H9 (cell line): ENCODE measurements at regions not wholly inside any gene's neighbourhood (a gene's known extent, or its start where the extent isn't known, plus 50 kb on each side); places are given as distances from the start of the nearest gene placed in this dataset.

Source experiments
- DNase-seq: peaks from one replicate; pipeline ENCODE4 v3.0.0-alpha.2; 2017
- H2AFZ ChIP-seq: one replicate; pipeline ENCODE4 v1.6.1; 2013; ENCODE audit warnings: mild to moderate bottlenecking, low read length, control low read depth, moderate library complexity
- H2AK5ac ChIP-seq: 2 replicates; pipeline ENCODE4 v1.6.1; 2013; ENCODE audit warnings: low read length, control low read depth, mixed read lengths; ENCODE audit not compliant: insufficient read length
- H2BK120ac ChIP-seq: one replicate; pipeline ENCODE4 v1.6.1; 2013; ENCODE audit warnings: low read depth, mild to moderate bottlenecking, low read length, control low read depth, inconsistent platforms; ENCODE audit not compliant: poor library complexity, severe bottlenecking
- H2BK12ac ChIP-seq: 2 replicates; pipeline ENCODE4 v1.6.1; 2013; ENCODE audit warnings: low read length, control low read depth, mixed read lengths, low read depth; ENCODE audit not compliant: insufficient read length
- H2BK15ac ChIP-seq: 2 replicates; pipeline ENCODE4 v1.6.1; 2013; ENCODE audit warnings: low read depth, low read length, control low read depth
- H2BK20ac ChIP-seq: one replicate; pipeline ENCODE4 v1.6.1; 2013; ENCODE audit warnings: low read depth, mild to moderate bottlenecking, low read length, control low read depth, inconsistent platforms; ENCODE audit not compliant: poor library complexity, severe bottlenecking
- H2BK5ac ChIP-seq: 2 replicates; pipeline ENCODE4 v1.6.1; 2013; ENCODE audit warnings: low read length, control low read depth, mixed read lengths; ENCODE audit not compliant: insufficient read length
- H3K14ac ChIP-seq: 2 replicates; pipeline ENCODE4 v1.6.1; 2013; ENCODE audit warnings: low read length, control low read depth; ENCODE audit not compliant: insufficient read depth
- H3K18ac ChIP-seq: 2 replicates; pipeline ENCODE4 v1.6.1; 2013; ENCODE audit warnings: low read depth, mild to moderate bottlenecking, mixed read lengths, low read length, control low read depth; ENCODE audit not compliant: insufficient read length
- H3K23ac ChIP-seq: 2 replicates; pipeline ENCODE4 v1.6.1; 2013; ENCODE audit warnings: low read length, control low read depth, mixed read lengths, low read depth; ENCODE audit not compliant: insufficient read length
- H3K23me2 ChIP-seq: 2 replicates; pipeline ENCODE4 v1.6.1; 2013; ENCODE audit warnings: low read depth, mild to moderate bottlenecking, mixed read lengths, low read length, control low read depth; ENCODE audit not compliant: insufficient read length, poor library complexity, severe bottlenecking
- H3K27ac ChIP-seq: 2 replicates; pipeline ENCODE4 v1.5.1; 2013; ENCODE audit warnings: low read length, control low read depth, mixed read lengths, low read depth; ENCODE audit not compliant: insufficient read length
- H3K27me3 ChIP-seq: 2 replicates; pipeline ENCODE4 v1.6.1; 2013; ENCODE audit warnings: low read length, control low read depth, inconsistent platforms; ENCODE audit not compliant: insufficient read depth
- H3K4ac ChIP-seq: 2 replicates; pipeline ENCODE4 v1.6.1; 2013; ENCODE audit warnings: low read depth, mild to moderate bottlenecking, control low read depth, inconsistent platforms, low read length, moderate library complexity
- H3K4me1 ChIP-seq: 2 replicates; pipeline ENCODE4 v1.6.1; 2013; ENCODE audit warnings: low read length, control low read depth, inconsistent platforms; ENCODE audit not compliant: insufficient read depth
- H3K4me2 ChIP-seq: 2 replicates; pipeline ENCODE4 v1.6.1; 2013; ENCODE audit warnings: low read length, control low read depth, mixed read lengths; ENCODE audit not compliant: insufficient read length, insufficient read depth
- H3K56ac ChIP-seq: 2 replicates; pipeline ENCODE4 v1.6.1; 2013; ENCODE audit warnings: low read depth, mild to moderate bottlenecking, mixed read lengths, low read length, control low read depth; ENCODE audit not compliant: insufficient read length
- H3K79me1 ChIP-seq: 2 replicates; pipeline ENCODE4 v1.6.1; 2013; ENCODE audit warnings: low read depth, mild to moderate bottlenecking, moderate library complexity, low read length, control low read depth, inconsistent platforms; ENCODE audit not compliant: insufficient read depth, poor library complexity, severe bottlenecking
- H3K79me2 ChIP-seq: 2 replicates; pipeline ENCODE4 v1.6.1; 2013; ENCODE audit warnings: low read length, control low read depth, inconsistent platforms; ENCODE audit not compliant: insufficient read depth
- H3K9ac ChIP-seq: 2 replicates; pipeline ENCODE4 v1.6.1; 2013; ENCODE audit warnings: low read length, control low read depth, mixed read lengths; ENCODE audit not compliant: insufficient read length; ENCODE audit errors: extremely low read depth
- H3K9me3 ChIP-seq: one replicate; pipeline ENCODE4 v1.6.1; 2013; ENCODE audit warnings: low read depth, low read length, inconsistent platforms; ENCODE audit not compliant: control insufficient read depth
- H3T11ph ChIP-seq: one replicate; pipeline ENCODE4 v1.6.1; 2013; ENCODE audit warnings: mild to moderate bottlenecking, low read length, control low read depth, inconsistent platforms
- H4K20me1 ChIP-seq: one replicate; pipeline ENCODE4 v1.6.1; 2013; ENCODE audit not compliant: control insufficient read depth, insufficient read length, insufficient read depth
- H4K5ac ChIP-seq: 2 replicates; pipeline ENCODE4 v1.6.1; 2013; ENCODE audit warnings: low read depth, mild to moderate bottlenecking, mixed read lengths, low read length, control low read depth; ENCODE audit not compliant: insufficient read length
- H4K8ac ChIP-seq: replicated peaks from 2 replicates; pipeline ENCODE4 v1.6.1; 2013; ENCODE audit warnings: low read length, control low read depth, mixed read lengths, low read depth; ENCODE audit not compliant: insufficient read length
- H4K91ac ChIP-seq: 2 replicates; pipeline ENCODE4 v1.6.1; 2013; ENCODE audit warnings: low read depth, mild to moderate bottlenecking, moderate library complexity, mixed read lengths, low read length, control low read depth; ENCODE audit not compliant: insufficient read length
- H3K27ac Mint-ChIP-seq, 3 experiments: 2 replicates in 2 of 3; 3 replicates in 1 of 3; pipeline ENCODE4 v1.8.0; 2020 to 2021; ENCODE audit warnings: mixed read lengths in 3 of 3, mild to moderate bottlenecking in 1 of 3, moderate library complexity in 1 of 3
- H3K27me3 Mint-ChIP-seq: 2 replicates; pipeline ENCODE4 v1.8.0; 2021; ENCODE audit warnings: low read depth, mild to moderate bottlenecking, moderate library complexity, mixed read lengths
- H3K36me3 Mint-ChIP-seq, 3 experiments: 2 replicates in 2 of 3; 3 replicates in 1 of 3; pipeline ENCODE4 v1.8.0; 2020 to 2021; ENCODE audit warnings: low read depth in 3 of 3, mixed read lengths in 3 of 3; ENCODE audit not compliant: insufficient read depth in 1 of 3
- H3K4me1 Mint-ChIP-seq, 2 experiments: 2 replicates each; pipeline ENCODE4 v1.8.0; 2020; ENCODE audit warnings: mixed read lengths in 2 of 2
- H3K4me3 Mint-ChIP-seq, 2 experiments: 2 replicates in 1 of 2; 3 replicates in 1 of 2; pipeline ENCODE4 v1.8.0; 2020 to 2021; ENCODE audit warnings: mild to moderate bottlenecking in 2 of 2, mixed read lengths in 2 of 2, moderate library complexity in 1 of 2
- H3K9me3 Mint-ChIP-seq, 2 experiments: 2 replicates in 1 of 2; 3 replicates in 1 of 2; pipeline ENCODE4 v1.8.0; 2020; ENCODE audit warnings: mild to moderate bottlenecking in 2 of 2, mixed read lengths in 2 of 2, moderate library complexity in 1 of 2
- WGBS: extraction: QIAGEN DNeasy Blood & Tissue Kit; methylation state at CpG from one replicate; pipeline ENCODE4 v1.1.7; 2013; ENCODE audit warnings: missing lambda C conversion rate, low lambda C conversion rate, mixed read lengths; ENCODE audit not compliant: insufficient read length; ENCODE audit errors: extremely low coverage; 5-methylcytosine and 5-hydroxymethylcytosine counted together
- TF ChIP-seq, protein P1 (sequence below): fragments of 200-600 bp; sonication (generic); conservative IDR thresholded peaks from 3 replicates; pipeline ENCODE4 v1.8.0; 2021; ENCODE audit warnings: antibody characterized with exemption, mild to moderate bottlenecking

DNA sequence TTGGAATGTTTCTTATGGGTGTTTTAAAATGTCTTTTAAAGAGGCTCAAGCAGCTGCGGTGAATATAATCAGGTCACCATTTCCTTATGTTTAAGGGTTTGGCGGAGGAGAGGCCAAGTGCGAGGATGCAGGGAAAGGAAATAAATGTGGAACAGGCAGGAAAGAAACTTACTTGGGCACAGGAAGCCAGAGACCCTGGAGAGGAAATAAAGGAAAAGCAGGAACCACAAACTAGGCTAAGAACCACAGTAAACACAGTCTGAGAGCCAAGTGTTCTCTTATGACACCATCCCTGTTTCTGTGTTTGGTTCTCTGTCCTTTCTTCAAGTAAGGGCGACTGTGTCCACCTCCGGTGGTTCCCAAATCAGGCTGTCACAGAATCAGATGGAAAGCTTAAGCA lies 166.5 kb downstream of the C9orf152 start:
- no peaks in the 10 kb centered on the region for H3K4me1 ChIP-seq
- H3K9ac ChIP-seq = no peak overlapping the region
- no peak overlapping the region for H2AFZ ChIP-seq
- no peak overlapping the region for H3K4me2 ChIP-seq
- H2BK120ac ChIP-seq = no peak overlapping the region
- H2BK20ac ChIP-seq = no peak overlapping the region
- DNase-seq = no peak
- no peak overlapping the region for H4K91ac ChIP-seq
- no peak overlapping the region for H3T11ph ChIP-seq
- H3K27ac ChIP-seq = no peak overlapping the region
- peaks cover 0 to 4% (median 1%) of the 10 kb centered on the region in 3 experiments; a peak in 1 of 7 replicates for H3K36me3 Mint-ChIP-seq
- H4K5ac ChIP-seq = no peak overlapping the region
- H3K9me3 ChIP-seq = no peaks in the 10 kb centered on the region
- peaks cover 23% of the 10 kb centered on the region for H3K27me3 Mint-ChIP-seq
- TF ChIP-seq, protein P1, sequence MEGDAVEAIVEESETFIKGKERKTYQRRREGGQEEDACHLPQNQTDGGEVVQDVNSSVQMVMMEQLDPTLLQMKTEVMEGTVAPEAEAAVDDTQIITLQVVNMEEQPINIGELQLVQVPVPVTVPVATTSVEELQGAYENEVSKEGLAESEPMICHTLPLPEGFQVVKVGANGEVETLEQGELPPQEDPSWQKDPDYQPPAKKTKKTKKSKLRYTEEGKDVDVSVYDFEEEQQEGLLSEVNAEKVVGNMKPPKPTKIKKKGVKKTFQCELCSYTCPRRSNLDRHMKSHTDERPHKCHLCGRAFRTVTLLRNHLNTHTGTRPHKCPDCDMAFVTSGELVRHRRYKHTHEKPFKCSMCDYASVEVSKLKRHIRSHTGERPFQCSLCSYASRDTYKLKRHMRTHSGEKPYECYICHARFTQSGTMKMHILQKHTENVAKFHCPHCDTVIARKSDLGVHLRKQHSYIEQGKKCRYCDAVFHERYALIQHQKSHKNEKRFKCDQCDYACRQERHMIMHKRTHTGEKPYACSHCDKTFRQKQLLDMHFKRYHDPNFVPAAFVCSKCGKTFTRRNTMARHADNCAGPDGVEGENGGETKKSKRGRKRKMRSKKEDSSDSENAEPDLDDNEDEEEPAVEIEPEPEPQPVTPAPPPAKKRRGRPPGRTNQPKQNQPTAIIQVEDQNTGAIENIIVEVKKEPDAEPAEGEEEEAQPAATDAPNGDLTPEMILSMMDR = no peak
- H3K9me3 Mint-ChIP-seq = peaks cover 2 to 5% of the 10 kb centered on the region in 2 experiments; a peak in 2 of 5 replicates
- H3K56ac ChIP-seq = no peak overlapping the region
- H3K4me1 Mint-ChIP-seq = peaks cover 9 to 16% of the 10 kb centered on the region in 2 experiments; a peak in 3 of 4 replicates
- H2AK5ac ChIP-seq = no peak overlapping the region
- no peaks in the 10 kb centered on the region for H4K20me1 ChIP-seq
- H2BK12ac ChIP-seq = no peak overlapping the region
- H3K4me3 Mint-ChIP-seq = no peak overlapping the region
- no CpG with 5 or more reads among the region's 5 CpGs for WGBS
- H2BK15ac ChIP-seq = no peak overlapping the region
- no peaks in the 10 kb centered on the region for H3K27me3 ChIP-seq
- H3K79me2 ChIP-seq = no peaks in the 10 kb centered on the region
- H3K79me1 ChIP-seq = no peaks in the 10 kb centered on the region
- H3K18ac ChIP-seq = no peak overlapping the region
- H4K8ac ChIP-seq = no peak overlapping the region
- H3K4ac ChIP-seq = no peak overlapping the region
- no peaks in the 10 kb centered on the region for H3K23me2 ChIP-seq
- H3K23ac ChIP-seq = no peak overlapping the region
- H3K14ac ChIP-seq = no peak overlapping the region
- H2BK5ac ChIP-seq = no peak overlapping the region
- no peak overlapping the region; a peak in 1 of 7 replicates for H3K27ac Mint-ChIP-seq
